ENCODE measurements at regions not wholly inside any gene's neighbourhood (a gene's known extent, or its start where the extent isn't known, plus 50 kb on each side); places are given as distances from the start of the nearest gene placed in this dataset.
"Not testable (repeated sequence)": the region's sequence is repeated elsewhere in the genome, so short reads cannot be mapped to it uniquely, and the experiment has no call there.

GRCh38 chr4:62495032-62495431 is 1294.9 kb downstream of the ADGRL3 start:
- POLR2A ChIA-PET: no interaction called here
- Mint-ChIP-seq H3K9me3 (ENCODE audit: insufficient read depth) (no peaks in the 10 kb centered on the region), H3K4me3 (no peak overlapping the region), H3K36me3 (ENCODE audit: low read depth) (no peaks in the 10 kb centered on the region), H3K27me3 (ENCODE audit: low read depth) (no peaks in the 10 kb centered on the region), H3K4me1 (ENCODE audit: low read depth) (no peaks in the 10 kb centered on the region), H3K27ac (no peak overlapping the region)
- no peak for DNase-seq
- ATAC-seq: no peak
- CTCF ChIA-PET: no interaction called here

- H3K27me3 Mint-ChIP-seq (ENCODE audit: low read depth); CTCF ChIA-PET; ATAC-seq; H3K4me1 Mint-ChIP-seq (ENCODE audit: low read depth); H3K36me3 Mint-ChIP-seq (ENCODE audit: low read depth); H3K27ac Mint-ChIP-seq; POLR2A ChIA-PET; DNase-seq; H3K4me3 Mint-ChIP-seq; H3K9me3 Mint-ChIP-seq (ENCODE audit: insufficient read depth): not testable (repeated sequence)
Observed at GRCh38 chr4:62491756-62492155, 1291.6 kb downstream of the ADGRL3 start.

GRCh38 chr4:62490635-62491034 is 1290.5 kb downstream of the ADGRL3 start:
- H3K27me3 Mint-ChIP-seq (ENCODE audit: low read depth): no peaks in the 10 kb centered on the region
- H3K36me3 Mint-ChIP-seq (ENCODE audit: low read depth): no peaks in the 10 kb centered on the region
- ChIA-PET POLR2A (no interaction called here), CTCF (no interaction called here)
- no peak overlapping the region for H3K27ac Mint-ChIP-seq
- no peak overlapping the region for H3K4me3 Mint-ChIP-seq
- H3K4me1 Mint-ChIP-seq (ENCODE audit: low read depth): no peaks in the 10 kb centered on the region
- DNase-seq: no peak
- ATAC-seq: no peak
- H3K9me3 Mint-ChIP-seq (ENCODE audit: insufficient read depth): no peaks in the 10 kb centered on the region

- no peak overlapping the region for H3K4me3 Mint-ChIP-seq
- no peaks in the 10 kb centered on the region for H3K36me3 Mint-ChIP-seq (ENCODE audit: low read depth)
- POLR2A ChIA-PET: no interaction called here
- ATAC-seq (no peak), DNase-seq (no peak)
- no peaks in the 10 kb centered on the region for H3K27me3 Mint-ChIP-seq (ENCODE audit: low read depth)
- no peaks in the 10 kb centered on the region for H3K9me3 Mint-ChIP-seq (ENCODE audit: insufficient read depth)
- CTCF ChIA-PET: no interaction called here
- H3K4me1 Mint-ChIP-seq (ENCODE audit: low read depth): no peaks in the 10 kb centered on the region
- no peak overlapping the region for H3K27ac Mint-ChIP-seq
Observed at GRCh38 chr4:62487016-62487415, 1286.9 kb downstream of the ADGRL3 start.

GRCh38 chr4:62484357-62484756 is 1284.2 kb downstream of the ADGRL3 start:
- H3K4me3 Mint-ChIP-seq: no peak overlapping the region
- no peak for DNase-seq
- H3K9me3 Mint-ChIP-seq (ENCODE audit: insufficient read depth): no peaks in the 10 kb centered on the region
- H3K27ac Mint-ChIP-seq: no peak overlapping the region
- ChIA-PET POLR2A (no interaction called here), CTCF (no interaction called here)
- ATAC-seq: no peak
- no peaks in the 10 kb centered on the region for H3K4me1 Mint-ChIP-seq (ENCODE audit: low read depth)
- H3K27me3 Mint-ChIP-seq (ENCODE audit: low read depth): no peaks in the 10 kb centered on the region
- H3K36me3 Mint-ChIP-seq (ENCODE audit: low read depth): no peaks in the 10 kb centered on the region

- DNase-seq (no peak), ATAC-seq (no peak)
- Mint-ChIP-seq H3K4me1 (ENCODE audit: low read depth) (no peaks in the 10 kb centered on the region), H3K9me3 (ENCODE audit: insufficient read depth) (peaks cover 6% of the 10 kb centered on the region), H3K27ac (no peak overlapping the region), H3K27me3 (ENCODE audit: low read depth) (no peaks in the 10 kb centered on the region), H3K36me3 (ENCODE audit: low read depth) (no peaks in the 10 kb centered on the region), H3K4me3 (no peak overlapping the region)
- CTCF ChIA-PET: no interaction called here
- POLR2A ChIA-PET: no interaction called here
Observed at GRCh38 chr4:62482355-62482754, 1282.2 kb downstream of the ADGRL3 start.

- no peak overlapping the region for H3K27ac Mint-ChIP-seq
- ATAC-seq: no peak
- ChIA-PET CTCF (no interaction called here), POLR2A (no interaction called here)
- H3K36me3 Mint-ChIP-seq (ENCODE audit: low read depth): no peaks in the 10 kb centered on the region
- peaks cover 13% of the 10 kb centered on the region for H3K9me3 Mint-ChIP-seq (ENCODE audit: insufficient read depth)
- no peaks in the 10 kb centered on the region for H3K27me3 Mint-ChIP-seq (ENCODE audit: low read depth)
- no peaks in the 10 kb centered on the region for H3K4me1 Mint-ChIP-seq (ENCODE audit: low read depth)
- no peak for DNase-seq
- no peak overlapping the region for H3K4me3 Mint-ChIP-seq
Observed at GRCh38 chr4:62475596-62475995, 1275.5 kb downstream of the ADGRL3 start.

- ATAC-seq (no peak), DNase-seq (no peak)
- Mint-ChIP-seq H3K27me3 (ENCODE audit: low read depth) (no peaks in the 10 kb centered on the region), H3K36me3 (ENCODE audit: low read depth) (no peaks in the 10 kb centered on the region), H3K9me3 (ENCODE audit: insufficient read depth) (peaks cover 13% of the 10 kb centered on the region), H3K4me3 (no peak overlapping the region), H3K4me1 (ENCODE audit: low read depth) (no peaks in the 10 kb centered on the region), H3K27ac (no peak overlapping the region)
- CTCF ChIA-PET: no interaction called here
- POLR2A ChIA-PET: no interaction called here
Observed at GRCh38 chr4:62474802-62475201, 1274.7 kb downstream of the ADGRL3 start.

GRCh38 chr4:62471021-62471420 is 1270.9 kb downstream of the ADGRL3 start:
- Mint-ChIP-seq H3K27me3 (ENCODE audit: low read depth) (no peaks in the 10 kb centered on the region), H3K4me1 (ENCODE audit: low read depth) (no peaks in the 10 kb centered on the region), H3K9me3 (ENCODE audit: insufficient read depth) (no peaks in the 10 kb centered on the region), H3K27ac (no peak overlapping the region), H3K36me3 (ENCODE audit: low read depth) (no peaks in the 10 kb centered on the region), H3K4me3 (no peak overlapping the region)
- ATAC-seq: no peak
- ChIA-PET POLR2A (no interaction called here), CTCF (no interaction called here)
- no peak for DNase-seq

GRCh38 chr4:62470421-62470983 is 1270.4 kb downstream of the ADGRL3 start:
- Mint-ChIP-seq H3K27ac (no peak overlapping the region), H3K27me3 (ENCODE audit: low read depth) (no peaks in the 10 kb centered on the region), H3K4me3 (no peak overlapping the region), H3K36me3 (ENCODE audit: low read depth) (no peaks in the 10 kb centered on the region), H3K4me1 (ENCODE audit: low read depth) (no peaks in the 10 kb centered on the region), H3K9me3 (ENCODE audit: insufficient read depth) (no peaks in the 10 kb centered on the region)
- ATAC-seq (no peak), DNase-seq (no peak)
- POLR2A ChIA-PET: no interaction called here
- CTCF ChIA-PET: no interaction called here

GRCh38 chr4:62470020-62470419 is 1269.9 kb downstream of the ADGRL3 start:
- no peaks in the 10 kb centered on the region for H3K27me3 Mint-ChIP-seq (ENCODE audit: low read depth)
- H3K36me3 Mint-ChIP-seq (ENCODE audit: low read depth): no peaks in the 10 kb centered on the region
- H3K9me3 Mint-ChIP-seq (ENCODE audit: insufficient read depth): no peaks in the 10 kb centered on the region
- ATAC-seq: no peak
- no peak overlapping the region for H3K27ac Mint-ChIP-seq
- ChIA-PET CTCF (no interaction called here), POLR2A (no interaction called here)
- DNase-seq: no peak
- H3K4me3 Mint-ChIP-seq: no peak overlapping the region
- no peaks in the 10 kb centered on the region for H3K4me1 Mint-ChIP-seq (ENCODE audit: low read depth)

- ATAC-seq (no peak), DNase-seq (no peak)
- H3K4me3 Mint-ChIP-seq: no peak overlapping the region
- H3K9me3 Mint-ChIP-seq (ENCODE audit: insufficient read depth): peaks cover 12% of the 10 kb centered on the region
- no peak overlapping the region for H3K27ac Mint-ChIP-seq
- ChIA-PET CTCF (no interaction called here), POLR2A (no interaction called here)
- H3K36me3 Mint-ChIP-seq (ENCODE audit: low read depth): no peaks in the 10 kb centered on the region
- H3K27me3 Mint-ChIP-seq (ENCODE audit: low read depth): no peaks in the 10 kb centered on the region
- no peaks in the 10 kb centered on the region for H3K4me1 Mint-ChIP-seq (ENCODE audit: low read depth)
Observed at GRCh38 chr4:62461961-62462360, 1261.8 kb downstream of the ADGRL3 start.

- ATAC-seq (no peak), DNase-seq (no peak)
- Mint-ChIP-seq H3K27me3 (ENCODE audit: low read depth) (no peaks in the 10 kb centered on the region), H3K9me3 (ENCODE audit: insufficient read depth) (peaks cover 12% of the 10 kb centered on the region), H3K27ac (no peak overlapping the region), H3K4me1 (ENCODE audit: low read depth) (no peaks in the 10 kb centered on the region), H3K36me3 (ENCODE audit: low read depth) (no peaks in the 10 kb centered on the region), H3K4me3 (no peak overlapping the region)
- ChIA-PET CTCF (no interaction called here), POLR2A (no interaction called here)
Observed at GRCh38 chr4:62460329-62460728, 1260.2 kb downstream of the ADGRL3 start.
